KBM-7 (cell line): ENCODE measurements at regions not wholly inside any gene's neighbourhood (a gene's known extent, or its start where the extent isn't known, plus 50 kb on each side); places are given as distances from the start of the nearest gene placed in this dataset.
"Not testable (repeated sequence)": the region's sequence is repeated elsewhere in the genome, so short reads cannot be mapped to it uniquely, and the experiment has no call there.

Source experiments
- DNase-seq: peaks from one replicate; pipeline ENCODE4 v3.0.0-alpha.2; 2015
- in situ Hi-C: fragments of 300-500 bp; cut with MboI; formaldehyde crosslinking; loops from 2 replicates; pipeline ENCODE4 v1.14.3; 2020; ENCODE audit warnings: low sequenced_read_pairs, low pct_unique_long_range_greater_than_20kb, mixed read lengths

GRCh38 chr12:105508096-105508495 is 177.6 kb downstream of the C12orf75 start:
- DNase-seq = no peak

GRCh38 chr12:105510526-105510925 is 180.0 kb downstream of the C12orf75 start:
- in situ Hi-C loops = no loop called here
- no peak for DNase-seq

More at GRCh38 chr12:105508096-105508495, 177.6 kb downstream of the C12orf75 start:
- in situ Hi-C loops = no loop called here

- DNase-seq, in situ Hi-C loops: not testable (repeated sequence)
These were observed 182.4 kb downstream of the C12orf75 start for GRCh38 chr12:105512861-105513260.

GRCh38 chr12:105522166-105522825 is 191.8 kb downstream of the C12orf75 start:
- in situ Hi-C loops = no loop called here
- DNase-seq = no peak

GRCh38 chr12:105523164-105524057 is 192.9 kb downstream of the C12orf75 start:
- no peak for DNase-seq
- in situ Hi-C loops = no loop called here

GRCh38 chr12:105524961-105525360 is 194.5 kb downstream of the C12orf75 start:
- in situ Hi-C loops = no loop called here
- no peak for DNase-seq

GRCh38 chr12:105534068-105534467 is 203.6 kb downstream of the C12orf75 start:
- in situ Hi-C loops = no loop called here
- DNase-seq = no peak

- DNase-seq, in situ Hi-C loops: not testable (repeated sequence)
These were observed 204.5 kb downstream of the C12orf75 start for GRCh38 chr12:105535033-105535432.

- no peak for DNase-seq
- in situ Hi-C loops = no loop called here
These were observed 208.4 kb downstream of the C12orf75 start for GRCh38 chr12:105538880-105539279.

GRCh38 chr12:105539735-105540134 is 209.2 kb downstream of the C12orf75 start:
- DNase-seq = no peak
- in situ Hi-C loops = no loop called here

GRCh38 chr12:105547786-105548185 is 217.3 kb downstream of the C12orf75 start:
- DNase-seq = no peak
- in situ Hi-C loops = no loop called here

- no peak for DNase-seq
- in situ Hi-C loops = no loop called here
These were observed 218.1 kb downstream of the C12orf75 start for GRCh38 chr12:105548626-105549025.

- no peak for DNase-seq
- in situ Hi-C loops = no loop called here
These were observed 221.6 kb downstream of the C12orf75 start for GRCh38 chr12:105552056-105552455.

GRCh38 chr12:105554223-105554678 is 223.8 kb downstream of the C12orf75 start:
- DNase-seq = no peak
- in situ Hi-C loops = no loop called here

- no peak for DNase-seq
- in situ Hi-C loops = no loop called here
These were observed 224.4 kb downstream of the C12orf75 start for GRCh38 chr12:105554856-105555255.

- in situ Hi-C loops = no loop called here
- DNase-seq = no peak
These were observed 225.2 kb downstream of the C12orf75 start for GRCh38 chr12:105555556-105556295.

- in situ Hi-C loops = no loop called here
- no peak for DNase-seq
These were observed 228.8 kb downstream of the C12orf75 start for GRCh38 chr12:105559310-105559709.

- in situ Hi-C loops = no loop called here
- DNase-seq = no peak
These were observed 231.2 kb downstream of the C12orf75 start for GRCh38 chr12:105561546-105562198.
